GM21619 (cell line): ENCODE measurements at regions not wholly inside any gene's neighbourhood (a gene's known extent, or its start where the extent isn't known, plus 50 kb on each side); places are given as distances from the start of the nearest gene placed in this dataset.

Experiments used
- ATAC-seq: cut with Tn5 transposase; IDR thresholded peaks from one replicate; pipeline ENCODE4 v1.9.1; 2021; ENCODE audit not compliant: unreplicated experiment

- peak; percentile 99 for ATAC-seq
Measured at GRCh38 chr3:18295171-18295920, 129.8 kb downstream of the SATB1 start.

GRCh38 chr3:18290157-18290556 is 135.0 kb downstream of the SATB1 start:
- ATAC-seq: no peak

GRCh38 chr3:18288243-18288642 is 136.9 kb downstream of the SATB1 start:
- ATAC-seq: no peak

- ATAC-seq: no peak
Measured at GRCh38 chr3:18284716-18285115, 140.4 kb downstream of the SATB1 start.

GRCh38 chr3:18283680-18284079 is 141.5 kb downstream of the SATB1 start:
- no peak for ATAC-seq

- ATAC-seq: no peak
Measured at GRCh38 chr3:18282507-18282906, 142.6 kb downstream of the SATB1 start.

- no peak for ATAC-seq
Measured at GRCh38 chr3:18279226-18279737, 145.9 kb downstream of the SATB1 start.

GRCh38 chr3:18264853-18265252 is 160.3 kb downstream of the SATB1 start:
- ATAC-seq: no peak

GRCh38 chr3:18264361-18264760 is 160.8 kb downstream of the SATB1 start:
- no peak for ATAC-seq

- peak; percentile 84 for ATAC-seq
Measured at GRCh38 chr3:18258492-18258891, 166.6 kb downstream of the SATB1 start.

- ATAC-seq: no peak
Measured at GRCh38 chr3:18252578-18252977, 172.6 kb downstream of the SATB1 start.

- no peak for ATAC-seq
Measured at GRCh38 chr3:18250991-18251390, 174.1 kb downstream of the SATB1 start.

- no peak for ATAC-seq
Measured at GRCh38 chr3:18249126-18249525, 176.0 kb downstream of the SATB1 start.

GRCh38 chr3:18247776-18248310 is 177.3 kb downstream of the SATB1 start:
- no peak for ATAC-seq

GRCh38 chr3:18247139-18247695 is 177.9 kb downstream of the SATB1 start:
- ATAC-seq: no peak

GRCh38 chr3:18246336-18247060 is 178.6 kb downstream of the SATB1 start:
- ATAC-seq: no peak

GRCh38 chr3:18245721-18246120 is 179.4 kb downstream of the SATB1 start:
- ATAC-seq: no peak

GRCh38 chr3:18241837-18242236 is 183.3 kb downstream of the SATB1 start:
- ATAC-seq: no peak

- no peak for ATAC-seq
Measured at GRCh38 chr3:18239674-18240073, 185.5 kb downstream of the SATB1 start.

GRCh38 chr3:18238746-18239331 is 186.3 kb downstream of the SATB1 start:
- ATAC-seq: no peak

GRCh38 chr3:18238332-18238731 is 186.8 kb downstream of the SATB1 start:
- ATAC-seq: no peak
